ENCODE measurements at regions not wholly inside any gene's neighbourhood (a gene's known extent, or its start where the extent isn't known, plus 50 kb on each side); places are given as distances from the start of the nearest gene placed in this dataset.

DNA sequence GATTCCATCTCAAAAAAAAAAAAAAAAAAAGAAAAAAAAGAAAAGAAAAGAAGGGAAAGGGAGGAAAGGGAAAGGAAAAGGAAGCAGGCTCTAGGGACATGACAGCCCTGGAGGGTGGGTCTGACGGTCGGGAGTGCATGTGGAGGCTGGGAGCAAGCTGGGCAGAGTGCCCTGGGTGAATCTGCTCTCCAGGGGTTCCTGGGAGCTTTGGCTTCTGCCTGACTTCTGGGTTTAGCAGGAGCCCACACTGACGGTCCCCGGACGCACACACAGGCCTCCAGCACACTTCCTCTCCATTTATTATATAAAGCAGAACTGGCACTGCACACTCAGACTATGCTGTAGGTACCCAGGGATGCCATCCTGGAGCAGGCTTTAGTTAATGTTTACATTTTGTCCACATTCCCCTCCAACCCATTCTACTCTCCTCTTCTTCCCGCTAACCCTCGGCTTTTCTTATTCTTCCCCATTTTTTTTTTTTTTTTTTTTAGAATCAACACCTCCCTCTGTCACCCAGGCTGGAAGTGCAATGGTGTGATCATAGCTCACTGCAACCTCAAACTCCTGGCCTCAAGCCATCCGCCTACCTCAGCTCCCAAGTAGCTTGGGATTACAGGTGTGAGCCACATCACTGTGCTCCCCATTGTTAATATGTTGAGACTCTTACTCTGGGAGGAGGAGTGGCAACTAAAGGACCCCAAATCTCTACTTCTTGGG, 151.1 kb upstream of the SLC1A4 start:
- TF ChIP-seq, protein P1, sequence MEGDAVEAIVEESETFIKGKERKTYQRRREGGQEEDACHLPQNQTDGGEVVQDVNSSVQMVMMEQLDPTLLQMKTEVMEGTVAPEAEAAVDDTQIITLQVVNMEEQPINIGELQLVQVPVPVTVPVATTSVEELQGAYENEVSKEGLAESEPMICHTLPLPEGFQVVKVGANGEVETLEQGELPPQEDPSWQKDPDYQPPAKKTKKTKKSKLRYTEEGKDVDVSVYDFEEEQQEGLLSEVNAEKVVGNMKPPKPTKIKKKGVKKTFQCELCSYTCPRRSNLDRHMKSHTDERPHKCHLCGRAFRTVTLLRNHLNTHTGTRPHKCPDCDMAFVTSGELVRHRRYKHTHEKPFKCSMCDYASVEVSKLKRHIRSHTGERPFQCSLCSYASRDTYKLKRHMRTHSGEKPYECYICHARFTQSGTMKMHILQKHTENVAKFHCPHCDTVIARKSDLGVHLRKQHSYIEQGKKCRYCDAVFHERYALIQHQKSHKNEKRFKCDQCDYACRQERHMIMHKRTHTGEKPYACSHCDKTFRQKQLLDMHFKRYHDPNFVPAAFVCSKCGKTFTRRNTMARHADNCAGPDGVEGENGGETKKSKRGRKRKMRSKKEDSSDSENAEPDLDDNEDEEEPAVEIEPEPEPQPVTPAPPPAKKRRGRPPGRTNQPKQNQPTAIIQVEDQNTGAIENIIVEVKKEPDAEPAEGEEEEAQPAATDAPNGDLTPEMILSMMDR (IDR thresholded peaks at IDR 0.05; ENCODE audit: extremely low read depth, insufficient read depth, missing control alignments) = no peak
- in situ Hi-C loops (cut with MboI; ENCODE audit: low pct_unique_long_range_greater_than_20kb, low sequenced_read_pairs, unreplicated experiment) = loop anchor here (10.0 kb wide), 1 partner anchor 183 kb away; the partner anchor contains the start of gene SERTAD2
- no peak for DNase-seq (ENCODE audit: low spot score)

DNA sequence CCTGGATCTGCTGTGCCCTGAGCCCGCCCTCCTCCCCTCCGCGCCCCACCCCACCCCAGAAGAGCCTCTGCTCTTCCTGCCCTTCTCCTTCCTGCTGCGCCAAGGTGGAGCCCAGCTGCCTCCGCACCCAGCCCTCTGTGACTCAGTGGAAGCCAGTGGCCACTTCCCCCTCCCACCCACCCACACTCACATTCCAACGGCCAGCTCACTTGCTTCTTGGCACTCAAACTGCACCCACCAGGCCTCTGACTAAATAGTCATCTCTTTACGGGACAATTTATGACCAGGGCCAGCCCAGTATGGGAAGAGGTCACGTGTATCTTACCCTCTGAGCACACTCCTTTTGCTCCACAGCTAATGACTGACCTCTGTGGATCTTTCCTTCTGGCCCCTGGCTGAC, 150.4 kb upstream of the SLC1A4 start:
- in situ Hi-C loops (cut with MboI; ENCODE audit: low pct_unique_long_range_greater_than_20kb, low sequenced_read_pairs, unreplicated experiment) = loop anchor here (10.0 kb wide), 1 partner anchor 184 kb away; the partner anchor contains the start of gene SERTAD2
- DNase-seq (ENCODE audit: low spot score) = no peak
- TF ChIP-seq, protein P1 (IDR thresholded peaks at IDR 0.05; ENCODE audit: extremely low read depth, insufficient read depth, missing control alignments) = no peak

DNA sequence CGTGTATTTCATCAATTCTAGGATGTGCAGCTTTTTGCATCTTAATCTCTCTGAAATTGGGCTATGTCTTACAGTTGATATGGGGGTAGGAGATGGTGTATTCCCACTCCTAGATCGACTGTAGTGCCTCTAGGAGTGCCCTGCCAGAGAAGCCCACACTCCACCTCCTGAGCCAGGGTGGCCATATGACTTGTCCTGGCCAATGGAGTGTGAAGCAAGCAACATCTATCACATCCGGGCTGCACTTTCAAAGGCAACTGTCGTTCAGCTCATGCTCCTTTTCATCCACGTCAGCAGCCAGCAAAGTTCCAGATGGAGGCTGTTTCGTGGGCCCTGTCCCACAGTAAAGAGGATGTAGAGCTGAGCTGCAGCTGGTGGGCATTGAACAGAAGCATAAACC, 149.4 kb upstream of the SLC1A4 start:
- in situ Hi-C loops (cut with MboI; ENCODE audit: low pct_unique_long_range_greater_than_20kb, low sequenced_read_pairs, unreplicated experiment) = loop anchor here (10.0 kb wide), 1 partner anchor 185 kb away; the partner anchor contains the start of gene SERTAD2
- peak; percentile 73 for DNase-seq (ENCODE audit: low spot score)
- TF ChIP-seq, protein P1 (IDR thresholded peaks at IDR 0.05; ENCODE audit: extremely low read depth, insufficient read depth, missing control alignments) = no peak

DNA sequence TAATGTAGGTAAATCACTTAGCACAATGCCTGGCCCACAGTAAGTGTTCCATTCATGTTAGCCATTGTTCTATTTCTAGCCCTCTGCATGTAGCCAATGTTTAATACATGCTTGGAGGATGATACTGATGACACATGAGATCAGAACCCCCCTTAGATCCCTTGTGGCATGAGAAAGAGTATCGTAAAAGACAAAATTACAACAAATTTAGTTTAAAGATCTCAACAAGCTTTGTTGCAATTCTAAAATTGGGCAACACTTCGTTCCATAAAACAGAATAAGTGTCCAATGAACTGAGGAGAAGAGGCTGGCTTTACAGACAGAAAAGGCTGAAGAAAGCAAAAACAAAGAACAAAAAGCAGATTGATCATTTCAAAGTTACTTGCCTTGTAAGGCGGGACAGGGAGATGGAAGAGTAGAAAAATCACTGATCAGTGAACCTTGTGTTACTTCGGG, 148.7 kb upstream of the SLC1A4 start:
- DNase-seq (ENCODE audit: low spot score) = no peak
- TF ChIP-seq, protein P1 (IDR thresholded peaks at IDR 0.05; ENCODE audit: extremely low read depth, insufficient read depth, missing control alignments) = no peak
- in situ Hi-C loops (cut with MboI; ENCODE audit: low pct_unique_long_range_greater_than_20kb, low sequenced_read_pairs, unreplicated experiment) = no loop called here

DNA sequence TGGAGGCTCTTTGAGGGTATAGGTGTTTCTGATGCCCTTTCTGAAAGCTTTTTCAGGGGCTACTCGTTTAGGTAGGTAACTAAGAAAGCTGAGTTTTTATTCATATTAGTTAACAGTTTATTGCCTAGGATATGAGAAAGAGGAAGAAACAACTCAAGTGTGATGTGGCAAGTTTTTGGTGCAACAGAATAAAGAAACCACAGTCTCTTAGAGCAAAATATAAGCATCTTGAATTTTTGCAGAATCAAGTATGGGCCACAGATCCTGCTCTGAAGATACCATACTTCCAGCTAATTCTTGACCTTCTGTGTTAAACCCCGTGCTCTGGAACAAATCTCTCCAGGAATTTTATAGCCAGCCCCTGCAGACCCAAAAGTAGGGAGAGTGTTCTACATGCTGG, 147.7 kb upstream of the SLC1A4 start:
- in situ Hi-C loops (cut with MboI; ENCODE audit: low pct_unique_long_range_greater_than_20kb, low sequenced_read_pairs, unreplicated experiment) = no loop called here
- TF ChIP-seq, protein P1 (IDR thresholded peaks at IDR 0.05; ENCODE audit: extremely low read depth, insufficient read depth, missing control alignments) = no peak
- DNase-seq (ENCODE audit: low spot score) = no peak

DNA sequence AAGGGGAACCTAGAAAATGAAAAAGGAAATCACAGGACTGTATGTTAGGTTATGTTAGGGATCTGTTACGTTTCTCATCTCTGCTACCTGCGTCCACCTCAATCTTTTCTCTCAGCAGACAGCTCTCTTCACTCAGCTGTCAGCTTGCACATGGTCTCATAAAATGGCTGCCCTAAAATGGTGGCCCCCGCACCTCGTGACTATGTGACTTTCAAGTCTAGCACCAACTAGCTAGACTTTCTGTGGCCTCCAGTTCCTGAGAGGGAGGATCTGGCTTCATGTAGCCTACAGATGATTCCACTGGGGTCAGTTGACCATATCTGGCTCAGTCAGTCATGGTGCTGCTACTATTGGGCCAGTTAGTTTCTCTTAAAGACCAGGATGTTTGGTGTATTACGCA, 147.2 kb upstream of the SLC1A4 start:
- in situ Hi-C loops (cut with MboI; ENCODE audit: low pct_unique_long_range_greater_than_20kb, low sequenced_read_pairs, unreplicated experiment) = no loop called here
- TF ChIP-seq, protein P1 (IDR thresholded peaks at IDR 0.05; ENCODE audit: extremely low read depth, insufficient read depth, missing control alignments) = no peak
- no peak for DNase-seq (ENCODE audit: low spot score)

All from GM13977 (cell line).